Activated naive CD4-positive, alpha-beta T cell treated with anti-CD3 and anti-CD28 coated beads, Interleukin-2, amount 10 ng/mL, durations not matched to agents 7 days and 5 days (primary cell): ENCODE measurements at regions not wholly inside any gene's neighbourhood (a gene's known extent, or its start where the extent isn't known, plus 50 kb on each side); places are given as distances from the start of the nearest gene placed in this dataset.
"Not testable (repeated sequence)": the region's sequence is repeated elsewhere in the genome, so short reads cannot be mapped to it uniquely, and the experiment has no call there.

ENCODE experiments used
- CTCF ChIA-PET: fragments of 350-600 bp; sonication (Branson Sonifier 250); formaldehyde crosslinking; loops from one replicate; lab custom pipeline; 2021; ENCODE audit warnings: antibody characterized with exemption; lab: Charles Lee
- DNase-seq: peaks from one replicate; pipeline ENCODE4 v3.0.0-alpha.2; 2020
- H3K27ac Mint-ChIP-seq: one replicate; pipeline ENCODE4 v1.8.0; 2021; ENCODE audit warnings: mild to moderate bottlenecking, moderate library complexity, mixed read lengths
- H3K27me3 Mint-ChIP-seq: one replicate; pipeline ENCODE4 v1.8.0; 2021; ENCODE audit warnings: mild to moderate bottlenecking, mixed read lengths
- H3K36me3 Mint-ChIP-seq: one replicate; pipeline ENCODE4 v1.8.0; 2021; ENCODE audit warnings: mixed read lengths
- H3K4me1 Mint-ChIP-seq: one replicate; pipeline ENCODE4 v1.8.0; 2021; ENCODE audit warnings: mixed read lengths
- H3K4me3 Mint-ChIP-seq: one replicate; pipeline ENCODE4 v1.8.0; 2021; ENCODE audit warnings: mild to moderate bottlenecking, moderate library complexity, mixed read lengths
- H3K9me3 Mint-ChIP-seq: one replicate; pipeline ENCODE4 v1.8.0; 2021; ENCODE audit warnings: mixed read lengths

DNA sequence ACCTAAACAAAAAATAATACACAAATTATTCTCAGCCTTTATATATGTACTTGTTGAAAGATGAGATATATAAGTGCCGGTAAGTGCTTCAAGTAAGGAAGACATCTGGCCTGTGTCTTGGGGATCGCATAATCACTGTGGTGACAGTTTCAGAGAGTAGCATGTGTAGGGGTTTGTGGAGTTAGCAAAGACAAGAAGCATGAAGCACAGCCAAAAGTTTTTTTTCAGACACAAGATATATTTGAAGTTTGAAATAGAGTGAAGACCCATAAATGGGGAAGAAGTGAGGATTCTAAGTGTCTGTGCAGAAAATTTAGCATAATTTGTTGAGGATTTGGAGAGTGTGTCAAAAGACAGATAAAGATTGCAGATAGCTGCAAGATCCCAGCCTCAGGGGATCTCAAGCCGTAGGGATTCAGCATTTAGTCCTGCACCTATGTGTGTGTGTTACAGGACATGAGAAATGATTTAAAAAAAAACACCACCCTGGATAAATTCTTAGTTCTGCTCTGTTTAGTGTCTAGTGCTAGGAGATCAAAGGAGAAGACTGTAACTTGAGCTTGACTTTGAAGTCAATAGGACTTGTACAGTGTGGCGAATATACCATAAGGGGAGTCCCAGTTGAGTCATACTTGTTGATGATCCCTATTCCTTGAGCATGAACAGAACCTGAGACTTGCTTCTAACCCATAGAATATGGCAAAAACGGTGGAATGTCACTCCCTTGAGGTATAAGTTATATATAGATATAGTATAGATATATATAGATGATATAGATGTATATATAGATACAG, 123.9 kb upstream of the GRM7 start:
- Mint-ChIP-seq H3K27ac (no peak overlapping the region), H3K9me3 (peaks cover 8% of the 10 kb centered on the region), H3K36me3 (no peaks in the 10 kb centered on the region), H3K27me3 (no peaks in the 10 kb centered on the region), H3K4me1 (no peaks in the 10 kb centered on the region), H3K4me3 (no peak overlapping the region)
- DNase-seq: no peak
- CTCF ChIA-PET: no interaction called here

DNA sequence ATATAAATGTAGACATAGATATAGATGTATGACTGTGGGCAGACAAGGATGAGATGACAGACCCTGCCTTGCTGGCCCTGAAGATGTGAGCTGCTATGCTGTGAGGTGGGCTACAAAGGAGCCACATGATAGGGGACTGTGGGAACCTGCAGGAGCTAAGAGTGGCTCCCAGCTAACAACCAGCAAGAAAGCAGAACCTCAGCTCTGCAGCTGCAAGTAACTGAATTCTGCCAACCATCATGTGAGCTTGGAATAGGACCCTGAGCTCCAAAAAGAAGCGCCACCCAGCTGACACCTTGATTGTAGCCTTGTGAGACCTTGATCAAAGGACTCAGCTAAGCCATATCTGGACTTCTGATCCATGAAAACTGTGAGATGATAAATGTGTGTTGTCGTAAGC, 123.3 kb upstream of the GRM7 start:
- no peak for DNase-seq
- Mint-ChIP-seq H3K4me3 (no peak overlapping the region), H3K4me1 (no peaks in the 10 kb centered on the region), H3K27me3 (no peaks in the 10 kb centered on the region), H3K9me3 (peaks cover 8% of the 10 kb centered on the region), H3K27ac (no peak overlapping the region), H3K36me3 (no peaks in the 10 kb centered on the region)
- CTCF ChIA-PET: no interaction called here

DNA sequence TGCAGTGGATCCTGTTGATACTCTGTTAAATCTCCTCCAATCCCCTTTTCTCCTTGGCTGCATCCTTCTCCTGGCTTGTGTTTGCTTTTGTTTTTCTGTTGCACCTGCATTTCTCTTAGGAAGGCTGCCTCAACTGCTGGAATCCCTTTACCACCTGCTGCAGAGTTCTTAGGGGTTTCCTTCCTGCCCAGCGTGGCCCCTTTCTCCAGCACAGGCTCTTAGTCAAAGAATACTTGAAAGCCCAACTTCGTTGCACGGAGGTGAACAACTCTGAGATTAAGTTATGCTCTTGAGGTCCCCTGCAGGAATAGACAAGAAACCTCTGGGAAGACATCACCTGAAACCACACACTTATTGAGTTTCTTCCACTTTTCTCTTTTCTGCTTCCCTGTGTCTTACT, 121.6 kb upstream of the GRM7 start:
- Mint-ChIP-seq H3K9me3 (peaks cover 9% of the 10 kb centered on the region), H3K27ac (no peak overlapping the region), H3K4me1 (no peaks in the 10 kb centered on the region), H3K36me3 (no peaks in the 10 kb centered on the region), H3K4me3 (no peak overlapping the region), H3K27me3 (no peaks in the 10 kb centered on the region)
- CTCF ChIA-PET: no interaction called here
- DNase-seq: no peak

DNA sequence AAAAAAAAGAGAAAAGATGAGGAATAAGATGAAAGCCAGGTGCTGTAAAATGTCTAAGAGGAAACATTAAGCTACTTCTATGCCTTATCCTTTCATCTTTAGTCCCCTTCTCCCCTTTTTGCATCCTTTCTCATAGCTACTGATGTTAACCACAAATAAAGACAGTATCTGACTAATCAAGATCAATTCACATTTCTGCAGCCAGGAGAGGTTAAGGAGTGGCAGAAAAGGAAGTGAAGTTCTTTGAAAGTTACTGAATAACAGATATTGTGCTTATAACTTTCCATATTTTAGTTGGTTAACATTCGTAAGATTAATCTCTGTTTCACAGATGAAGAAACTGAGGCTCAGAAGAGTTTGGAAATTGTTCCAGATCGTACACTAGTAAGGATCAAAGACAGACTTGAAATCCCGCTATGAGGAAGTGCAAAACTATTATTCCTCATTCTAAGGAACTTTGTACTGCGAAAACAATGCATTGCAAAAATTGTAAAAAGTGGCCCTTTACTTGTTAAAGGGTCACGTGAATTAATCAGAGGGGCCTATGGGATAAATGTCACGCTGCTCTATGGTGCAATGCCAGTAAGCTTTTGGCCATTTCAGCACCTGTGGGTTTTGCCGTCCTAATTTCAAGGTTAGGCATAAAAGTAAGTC, 117.7 kb upstream of the GRM7 start:
- H3K4me3 Mint-ChIP-seq: no peak overlapping the region
- H3K36me3 Mint-ChIP-seq: no peaks in the 10 kb centered on the region
- CTCF ChIA-PET: no interaction called here
- no peak for DNase-seq
- no peaks in the 10 kb centered on the region for H3K27me3 Mint-ChIP-seq
- H3K27ac Mint-ChIP-seq: no peak overlapping the region
- H3K9me3 Mint-ChIP-seq: peaks cover 18% of the 10 kb centered on the region
- no peaks in the 10 kb centered on the region for H3K4me1 Mint-ChIP-seq

DNA sequence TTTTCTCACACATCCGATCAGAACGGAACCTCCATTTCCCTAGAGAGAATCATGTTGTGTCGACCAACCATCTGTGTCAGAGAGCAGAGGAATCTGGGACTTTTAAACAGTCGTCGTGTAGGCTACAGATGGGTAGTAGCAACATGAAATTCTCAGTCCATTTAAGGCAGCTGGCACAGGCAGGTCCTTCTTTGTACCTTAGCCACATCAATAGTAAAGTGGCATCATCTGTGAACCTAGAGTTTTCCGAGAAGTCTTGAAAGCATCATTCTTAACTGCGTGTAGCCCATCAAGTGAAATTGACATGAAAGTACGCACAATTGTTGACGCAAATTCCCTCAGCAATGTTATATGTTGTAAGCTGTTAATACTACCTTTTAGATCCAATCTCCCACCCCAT, 114.5 kb upstream of the GRM7 start:
- no peak for DNase-seq
- no peak overlapping the region for H3K27ac Mint-ChIP-seq
- H3K36me3 Mint-ChIP-seq: no peaks in the 10 kb centered on the region
- no peaks in the 10 kb centered on the region for H3K27me3 Mint-ChIP-seq
- H3K9me3 Mint-ChIP-seq: peaks cover 15% of the 10 kb centered on the region
- CTCF ChIA-PET: no interaction called here
- H3K4me3 Mint-ChIP-seq: no peak overlapping the region
- no peaks in the 10 kb centered on the region for H3K4me1 Mint-ChIP-seq

DNA sequence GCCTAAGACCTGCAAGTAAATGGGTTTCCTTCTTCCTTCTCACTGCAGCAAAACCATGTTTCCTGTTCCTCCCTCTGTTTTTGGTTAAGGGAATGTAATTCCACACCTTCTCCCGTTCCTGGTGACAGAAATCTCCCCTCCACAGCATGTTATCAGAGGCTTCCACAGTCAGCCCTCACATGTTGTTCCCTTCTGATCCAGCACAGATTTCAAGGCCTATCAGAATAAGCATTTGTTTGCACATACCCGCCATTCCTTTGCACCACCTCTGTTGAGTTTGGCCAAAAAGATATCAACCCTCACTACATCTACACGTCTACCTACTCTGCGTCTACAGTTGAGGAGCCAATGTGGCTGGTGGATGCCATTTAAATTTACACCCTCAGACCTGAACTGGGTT, 113.9 kb upstream of the GRM7 start:
- no peaks in the 10 kb centered on the region for H3K36me3 Mint-ChIP-seq
- H3K27me3 Mint-ChIP-seq: no peaks in the 10 kb centered on the region
- peaks cover 15% of the 10 kb centered on the region for H3K9me3 Mint-ChIP-seq
- no peaks in the 10 kb centered on the region for H3K4me1 Mint-ChIP-seq
- CTCF ChIA-PET: no interaction called here
- no peak for DNase-seq
- no peak overlapping the region for H3K4me3 Mint-ChIP-seq
- H3K27ac Mint-ChIP-seq: no peak overlapping the region

DNA sequence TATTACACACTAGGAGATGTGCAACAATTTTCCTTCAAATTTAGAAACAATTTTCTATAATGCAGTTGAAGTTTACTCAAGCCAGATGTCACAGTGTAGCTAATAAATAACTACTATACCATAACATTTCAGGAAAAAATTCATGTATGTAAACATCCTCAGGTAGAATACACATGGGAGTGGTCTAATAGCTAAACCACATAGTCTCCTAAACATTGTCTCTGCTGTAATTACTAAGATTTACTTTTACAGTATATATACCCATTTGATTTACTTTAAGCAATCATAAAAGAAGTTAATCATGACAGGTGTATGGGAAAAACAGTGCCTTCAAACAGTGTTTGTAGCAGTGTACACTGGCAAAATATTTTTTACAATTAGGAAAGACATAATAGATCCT, 110.1 kb upstream of the GRM7 start:
- CTCF ChIA-PET: no interaction called here
- no peak overlapping the region for H3K27ac Mint-ChIP-seq
- no peaks in the 10 kb centered on the region for H3K36me3 Mint-ChIP-seq
- H3K4me1 Mint-ChIP-seq: no peaks in the 10 kb centered on the region
- DNase-seq: no peak
- H3K9me3 Mint-ChIP-seq: peaks cover 19% of the 10 kb centered on the region
- H3K4me3 Mint-ChIP-seq: no peak overlapping the region
- H3K27me3 Mint-ChIP-seq: no peaks in the 10 kb centered on the region

DNA sequence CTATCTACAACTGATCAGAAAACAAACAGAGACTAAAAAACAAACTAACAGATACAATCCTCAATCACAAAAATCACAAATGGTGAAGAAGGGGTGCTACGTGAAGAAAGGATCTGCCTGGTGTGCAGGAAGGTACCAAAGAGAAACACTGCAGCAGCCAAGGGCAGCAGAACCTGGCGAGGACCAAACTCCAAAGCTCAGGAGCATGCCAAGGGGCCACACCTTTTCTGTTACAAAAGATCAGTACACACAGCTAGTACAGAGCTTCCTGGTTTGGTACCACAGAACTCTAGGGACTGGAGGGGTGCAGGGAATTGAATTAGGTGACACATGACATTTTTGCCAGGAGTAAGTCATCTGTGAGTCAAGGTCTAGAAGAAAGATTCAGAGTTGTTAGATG, 107.4 kb upstream of the GRM7 start:
- DNase-seq: no peak
- Mint-ChIP-seq H3K36me3 (no peaks in the 10 kb centered on the region), H3K27ac (no peak overlapping the region), H3K27me3 (no peaks in the 10 kb centered on the region), H3K4me1 (no peaks in the 10 kb centered on the region), H3K4me3 (no peak overlapping the region), H3K9me3 (peaks cover 16% of the 10 kb centered on the region)
- CTCF ChIA-PET: no interaction called here

DNA sequence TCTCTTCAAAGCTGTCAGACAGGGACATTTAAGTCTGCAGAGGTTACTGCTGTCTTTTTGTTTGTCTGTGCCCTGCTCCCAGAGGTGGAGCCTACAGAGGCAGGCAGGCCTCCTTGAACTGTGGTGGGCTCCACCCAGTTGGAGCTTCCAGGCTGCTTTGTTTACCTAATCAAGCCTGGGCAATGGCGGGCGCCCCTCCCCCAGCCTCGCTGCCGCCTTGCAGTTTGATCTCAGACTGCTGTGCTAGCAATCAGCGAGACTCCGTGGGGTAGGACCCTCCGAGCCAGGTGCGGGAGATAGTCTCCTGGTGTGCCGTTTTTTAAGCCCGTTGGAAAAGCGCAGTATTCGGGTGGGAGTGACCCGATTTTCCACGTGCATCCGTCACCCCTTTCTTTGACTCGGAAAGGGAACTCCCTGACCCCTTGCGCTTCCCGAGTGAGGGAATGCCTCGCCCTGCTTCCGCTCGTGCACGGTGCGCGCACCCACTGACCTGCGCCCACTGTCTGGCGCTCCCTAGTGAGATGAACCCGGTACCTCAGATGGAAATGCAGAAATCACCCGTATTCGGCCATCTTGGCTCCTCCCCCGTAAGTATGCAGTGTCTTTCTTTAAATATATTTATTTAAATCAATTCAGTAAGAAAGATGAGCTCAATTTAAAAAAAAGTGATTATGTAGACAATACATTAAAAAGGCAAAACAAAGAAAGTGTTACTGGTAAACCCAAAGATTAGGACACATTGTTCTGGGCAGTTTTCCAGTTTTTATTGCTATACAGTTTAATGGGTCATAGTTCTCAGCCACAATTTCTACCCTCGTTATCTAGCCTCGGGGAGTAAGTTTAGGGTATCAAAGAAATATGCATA, 91.2 kb upstream of the GRM7 start:
- H3K4me3 Mint-ChIP-seq, H3K36me3 Mint-ChIP-seq, DNase-seq, H3K27me3 Mint-ChIP-seq, H3K27ac Mint-ChIP-seq, H3K9me3 Mint-ChIP-seq, CTCF ChIA-PET, H3K4me1 Mint-ChIP-seq: not testable (repeated sequence)

DNA sequence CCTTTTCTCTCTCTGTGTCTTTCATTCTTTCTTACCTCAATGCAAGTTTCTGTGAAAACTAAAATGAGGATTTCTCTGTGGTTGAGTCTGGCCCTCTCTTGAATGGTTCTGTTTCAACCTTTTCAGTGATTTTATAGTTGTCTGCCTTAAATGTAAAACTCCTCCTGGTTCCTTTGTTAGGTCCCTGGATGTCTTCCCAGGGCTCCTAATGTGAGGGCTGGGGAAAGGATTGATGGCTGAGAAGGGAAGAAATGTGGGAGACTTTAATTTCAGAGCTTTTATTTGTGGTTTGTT, 90.6 kb upstream of the GRM7 start:
- Mint-ChIP-seq H3K4me3 (no peak overlapping the region), H3K27me3 (no peaks in the 10 kb centered on the region), H3K9me3 (peaks cover 4% of the 10 kb centered on the region), H3K27ac (no peak overlapping the region), H3K4me1 (no peaks in the 10 kb centered on the region), H3K36me3 (no peaks in the 10 kb centered on the region)
- DNase-seq: no peak
- CTCF ChIA-PET: no interaction called here

DNA sequence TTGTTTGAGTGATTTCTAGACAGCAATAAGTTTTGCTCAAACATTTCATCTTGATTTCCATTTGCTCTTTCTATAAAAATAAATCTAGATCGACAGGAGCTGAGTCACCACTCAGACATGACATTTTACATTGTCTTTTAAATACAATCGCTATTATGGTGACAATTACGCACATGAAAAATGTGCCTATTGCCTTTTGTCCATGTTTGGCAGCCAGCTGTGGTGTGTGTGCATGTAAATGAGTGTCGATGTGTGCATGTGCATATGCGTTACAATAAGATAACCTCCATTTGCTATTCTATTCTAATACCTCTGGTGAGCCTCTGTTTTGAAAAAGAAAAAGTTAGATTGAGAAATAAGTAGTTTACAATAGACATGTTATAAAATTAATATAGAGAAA, 89.7 kb upstream of the GRM7 start:
- Mint-ChIP-seq H3K36me3 (no peaks in the 10 kb centered on the region), H3K9me3 (peaks cover 4% of the 10 kb centered on the region), H3K4me3 (no peak overlapping the region), H3K27ac (no peak overlapping the region), H3K27me3 (no peaks in the 10 kb centered on the region), H3K4me1 (no peaks in the 10 kb centered on the region)
- DNase-seq: no peak
- CTCF ChIA-PET: no interaction called here

DNA sequence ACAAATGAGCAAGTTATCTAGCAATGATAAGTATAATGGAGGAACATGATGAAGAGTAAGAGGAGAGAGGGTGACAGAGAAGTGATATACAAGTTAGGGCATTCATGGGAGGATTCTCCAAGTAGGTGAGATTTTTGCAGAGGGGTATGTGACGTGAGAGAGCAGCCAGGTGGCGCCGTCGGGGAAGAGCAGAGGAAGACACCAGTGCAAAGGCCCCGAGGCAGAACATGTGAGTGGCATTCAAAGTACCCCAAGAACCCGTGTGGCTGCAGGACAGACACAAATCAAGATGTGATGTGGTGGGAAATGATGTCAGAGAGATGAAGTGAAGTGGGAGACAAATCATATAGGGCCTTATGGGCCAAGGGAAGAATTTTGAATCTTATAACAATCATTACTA, 81.8 kb upstream of the GRM7 start:
- no peak for DNase-seq
- no peak overlapping the region for H3K27ac Mint-ChIP-seq
- H3K4me3 Mint-ChIP-seq: no peak overlapping the region
- CTCF ChIA-PET: no interaction called here
- no peaks in the 10 kb centered on the region for H3K27me3 Mint-ChIP-seq
- H3K4me1 Mint-ChIP-seq: no peaks in the 10 kb centered on the region
- peaks cover 5% of the 10 kb centered on the region for H3K9me3 Mint-ChIP-seq
- H3K36me3 Mint-ChIP-seq: no peaks in the 10 kb centered on the region

DNA sequence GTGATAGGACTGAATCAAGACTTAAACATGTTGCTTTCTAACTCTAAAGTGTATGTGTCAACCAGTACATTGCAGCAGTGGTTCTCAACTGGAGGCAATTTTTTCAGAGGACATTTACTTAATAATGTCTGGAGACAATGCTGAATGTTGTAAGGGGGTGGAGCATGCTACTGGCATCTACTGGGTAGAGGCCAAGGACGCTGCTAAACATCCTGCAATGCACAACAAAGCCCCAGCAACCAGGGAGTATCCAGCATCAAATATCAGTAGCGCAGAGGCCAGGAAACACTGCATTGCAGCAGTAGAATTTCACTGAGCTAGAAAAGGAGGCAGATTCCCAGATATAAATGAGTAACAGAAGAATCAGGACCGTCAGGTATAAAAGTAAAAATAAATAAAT, 79.8 kb upstream of the GRM7 start:
- no peak overlapping the region for H3K27ac Mint-ChIP-seq
- H3K4me1 Mint-ChIP-seq: no peaks in the 10 kb centered on the region
- no peak for DNase-seq
- peaks cover 5% of the 10 kb centered on the region for H3K9me3 Mint-ChIP-seq
- H3K27me3 Mint-ChIP-seq: no peaks in the 10 kb centered on the region
- H3K4me3 Mint-ChIP-seq: no peak overlapping the region
- H3K36me3 Mint-ChIP-seq: no peaks in the 10 kb centered on the region
- CTCF ChIA-PET: no interaction called here

DNA sequence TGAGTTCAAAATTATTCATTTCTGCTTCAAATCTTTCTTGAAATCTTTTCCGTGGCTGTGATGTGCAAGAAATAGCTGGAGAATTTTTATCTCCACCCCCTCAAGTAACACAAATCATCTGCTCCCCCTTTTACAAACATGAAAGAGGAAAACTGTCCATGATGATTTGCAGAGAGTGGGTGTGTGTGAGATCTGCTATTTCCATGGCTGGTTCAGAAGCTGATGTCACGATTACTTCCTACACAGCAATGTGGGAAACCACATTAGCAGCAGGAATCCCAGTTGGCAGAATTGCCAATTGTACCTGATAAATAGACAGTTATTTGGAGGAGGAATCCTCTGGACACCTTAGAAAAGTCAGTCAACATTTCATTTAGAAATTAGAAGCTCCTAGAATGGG, 75.2 kb upstream of the GRM7 start:
- no peak for DNase-seq
- Mint-ChIP-seq H3K4me3 (no peak overlapping the region), H3K27me3 (no peaks in the 10 kb centered on the region), H3K27ac (no peak overlapping the region), H3K36me3 (no peaks in the 10 kb centered on the region), H3K4me1 (no peaks in the 10 kb centered on the region), H3K9me3 (no peaks in the 10 kb centered on the region)
- CTCF ChIA-PET: no interaction called here

DNA sequence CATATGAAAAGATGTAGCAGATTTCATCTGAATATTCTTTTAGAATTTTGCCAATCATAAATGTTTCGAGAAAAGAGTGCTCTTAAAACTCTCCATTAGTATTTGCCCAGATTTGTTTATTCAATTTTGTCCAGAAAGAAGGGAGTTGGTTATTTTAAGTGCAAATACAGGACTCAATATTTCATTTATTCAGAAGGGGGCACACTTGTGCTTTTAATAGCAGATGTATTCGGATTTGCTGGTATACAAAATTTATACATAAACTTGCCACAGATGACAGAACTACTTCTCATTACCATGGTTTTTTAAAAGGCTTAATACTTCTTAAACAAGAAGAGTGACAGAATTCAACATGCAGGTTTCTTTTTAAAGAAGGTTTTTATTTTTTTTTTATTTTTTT, 69.8 kb upstream of the GRM7 start:
- Mint-ChIP-seq H3K36me3 (no peaks in the 10 kb centered on the region), H3K27me3 (no peaks in the 10 kb centered on the region), H3K4me1 (no peaks in the 10 kb centered on the region), H3K9me3 (no peaks in the 10 kb centered on the region), H3K27ac (no peak overlapping the region), H3K4me3 (no peak overlapping the region)
- DNase-seq: no peak
- CTCF ChIA-PET: no interaction called here
